ENCODE measurements at regions not wholly inside any gene's neighbourhood (a gene's known extent, or its start where the extent isn't known, plus 50 kb on each side); places are given as distances from the start of the nearest gene placed in this dataset.

DNA sequence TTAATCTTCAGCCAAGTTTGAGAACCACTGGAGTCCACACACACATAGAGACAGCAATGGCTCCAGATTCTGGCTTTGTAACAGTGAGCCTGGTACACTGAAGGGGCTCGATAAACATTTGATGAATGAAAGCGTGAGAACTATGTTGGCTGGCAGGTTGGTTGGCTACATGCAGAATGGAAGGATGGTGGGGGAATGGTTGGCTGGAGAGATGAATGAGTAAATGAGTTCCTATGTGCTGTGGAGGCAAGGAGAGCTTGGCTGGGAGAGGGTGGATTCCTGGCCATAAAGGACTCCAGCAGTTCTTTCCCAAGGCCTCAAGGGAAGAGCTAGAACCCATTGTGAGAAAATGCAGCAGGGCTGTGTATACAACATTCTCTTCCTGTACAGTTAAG is 168.0 kb upstream of the NECTIN1 start:
- TF ChIP-seq EZH2 (IDR thresholded peaks at IDR 0.05; ENCODE audit: borderline replicate concordance, insufficient read depth, low read length, poor library complexity, severe bottlenecking), result no peak
- TF ChIP-seq, protein P1, sequence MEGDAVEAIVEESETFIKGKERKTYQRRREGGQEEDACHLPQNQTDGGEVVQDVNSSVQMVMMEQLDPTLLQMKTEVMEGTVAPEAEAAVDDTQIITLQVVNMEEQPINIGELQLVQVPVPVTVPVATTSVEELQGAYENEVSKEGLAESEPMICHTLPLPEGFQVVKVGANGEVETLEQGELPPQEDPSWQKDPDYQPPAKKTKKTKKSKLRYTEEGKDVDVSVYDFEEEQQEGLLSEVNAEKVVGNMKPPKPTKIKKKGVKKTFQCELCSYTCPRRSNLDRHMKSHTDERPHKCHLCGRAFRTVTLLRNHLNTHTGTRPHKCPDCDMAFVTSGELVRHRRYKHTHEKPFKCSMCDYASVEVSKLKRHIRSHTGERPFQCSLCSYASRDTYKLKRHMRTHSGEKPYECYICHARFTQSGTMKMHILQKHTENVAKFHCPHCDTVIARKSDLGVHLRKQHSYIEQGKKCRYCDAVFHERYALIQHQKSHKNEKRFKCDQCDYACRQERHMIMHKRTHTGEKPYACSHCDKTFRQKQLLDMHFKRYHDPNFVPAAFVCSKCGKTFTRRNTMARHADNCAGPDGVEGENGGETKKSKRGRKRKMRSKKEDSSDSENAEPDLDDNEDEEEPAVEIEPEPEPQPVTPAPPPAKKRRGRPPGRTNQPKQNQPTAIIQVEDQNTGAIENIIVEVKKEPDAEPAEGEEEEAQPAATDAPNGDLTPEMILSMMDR (IDR thresholded peaks at IDR 0.05; ENCODE audit: poor library complexity, severe bottlenecking), result no peak
